ENCODE measurements at regions not wholly inside any gene's neighbourhood (a gene's known extent, or its start where the extent isn't known, plus 50 kb on each side); places are given as distances from the start of the nearest gene placed in this dataset.
"Not testable (repeated sequence)": the region's sequence is repeated elsewhere in the genome, so short reads cannot be mapped to it uniquely, and the experiment has no call there.

DNA sequence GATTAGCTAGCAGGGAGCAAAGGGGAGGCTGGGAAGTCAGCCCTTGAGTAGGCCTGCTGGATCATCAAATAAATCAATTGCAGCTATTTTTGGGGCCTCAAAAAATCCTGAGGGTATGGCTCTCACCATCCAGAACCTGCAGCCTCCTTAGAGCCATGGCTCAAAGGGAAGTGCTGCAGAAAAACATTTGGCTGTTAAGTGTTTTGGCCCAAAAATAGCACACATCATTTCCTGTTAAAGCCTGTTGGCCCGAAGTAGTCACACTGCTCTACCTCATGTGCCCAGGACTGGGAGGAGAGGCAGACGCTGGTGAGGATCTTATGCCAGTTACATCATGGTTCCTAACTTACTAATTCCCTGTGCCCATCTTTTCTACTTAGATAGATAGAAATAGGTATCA lies 176.8 kb upstream of the PLGLB1 start:
- not testable (repeated sequence) for DNase-seq (ENCODE audit: low read depth in 2 of 2)

DNA sequence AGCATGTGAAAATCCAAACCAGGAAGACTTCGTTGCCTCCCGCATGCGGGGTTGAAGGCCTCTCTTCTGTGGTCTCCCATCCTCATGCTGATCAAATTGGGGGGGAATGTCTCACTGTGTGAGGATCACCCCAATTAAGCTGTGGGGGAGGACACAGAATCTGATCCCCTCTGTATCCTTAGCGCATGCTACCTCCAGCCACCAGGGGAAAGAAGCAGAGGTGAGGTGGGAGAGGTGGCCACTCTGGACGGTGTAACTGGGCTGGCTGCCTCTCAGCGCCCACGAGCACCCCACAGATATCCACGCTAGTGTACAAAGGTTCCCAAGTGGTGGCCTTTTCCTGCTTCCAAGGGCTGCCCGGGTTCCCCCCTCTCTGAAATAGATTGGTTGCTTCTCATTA lies 177.6 kb upstream of the PLGLB1 start:
- not testable (repeated sequence) for DNase-seq (ENCODE audit: low read depth in 2 of 2)

DNA sequence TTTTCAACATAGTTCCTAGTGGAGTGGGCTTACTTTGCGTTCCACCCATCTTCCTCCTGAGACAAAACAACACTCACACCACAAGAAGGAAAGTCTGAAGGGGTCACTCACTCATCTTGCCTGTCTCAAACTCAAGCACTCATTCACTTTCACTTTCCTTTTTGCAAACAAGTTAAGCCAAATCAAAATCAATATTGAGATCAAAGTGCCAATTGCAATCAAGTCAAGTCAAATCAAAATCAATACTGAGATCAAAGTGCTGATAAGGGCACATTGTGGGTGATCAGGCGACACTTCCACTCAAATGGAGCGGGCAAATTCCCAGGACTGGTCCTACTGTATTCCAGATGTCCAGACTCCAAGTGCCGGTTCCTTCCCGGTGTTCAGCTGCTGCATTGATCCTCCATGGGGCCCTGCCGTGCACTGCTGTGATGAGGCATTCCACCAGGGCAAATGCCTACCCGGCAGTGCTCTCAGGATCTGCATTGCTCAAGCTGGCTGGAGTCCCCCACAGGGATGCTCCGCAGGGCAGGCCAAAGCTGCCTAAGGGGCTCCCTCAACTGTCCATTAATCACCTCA lies 183.0 kb upstream of the PLGLB1 start:
- not testable (repeated sequence) for DNase-seq (ENCODE audit: low read depth in 2 of 2)

DNA sequence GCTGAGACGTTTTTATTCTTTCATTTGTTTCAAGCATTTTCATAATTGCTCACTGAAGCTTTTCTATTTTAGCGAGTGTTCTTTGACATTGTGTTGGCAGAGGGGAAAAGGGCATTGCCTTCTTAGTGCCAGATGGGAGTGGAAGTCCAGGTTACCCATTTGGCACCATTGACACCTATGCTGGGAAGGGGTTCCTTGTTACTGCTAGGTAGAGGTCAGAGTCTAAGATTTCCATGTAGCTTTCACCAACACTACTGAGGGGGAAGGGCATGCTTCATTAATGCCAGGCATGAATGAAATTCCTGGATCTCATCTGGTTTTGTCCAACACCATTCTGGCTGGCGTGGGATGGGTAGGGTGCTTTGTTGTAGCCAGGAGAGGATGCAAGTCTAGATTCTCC lies 191.3 kb upstream of the PLGLB1 start:
- not testable (repeated sequence) for DNase-seq (ENCODE audit: low read depth in 2 of 2)

DNA sequence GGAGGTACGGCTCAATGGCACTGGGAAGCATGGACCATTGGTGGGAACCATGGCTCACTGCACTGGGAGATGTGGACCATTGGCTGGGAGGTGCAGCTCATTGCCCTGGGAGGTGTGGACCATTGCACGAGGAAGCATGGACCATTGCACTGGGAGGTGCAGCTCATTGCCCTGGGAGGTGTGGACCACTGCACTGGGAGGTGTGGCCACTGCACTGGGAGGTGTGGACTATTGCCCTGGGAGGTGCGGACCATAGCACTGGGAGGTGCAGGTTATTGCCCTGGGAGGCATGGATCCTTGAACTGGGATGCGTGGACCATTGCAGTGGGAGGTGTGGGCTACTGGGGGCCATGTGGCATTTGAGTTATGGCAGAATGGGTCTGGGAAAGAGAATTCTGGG lies 195.4 kb upstream of the PLGLB1 start:
- DNase-seq (ENCODE audit: low read depth in 2 of 2) = not testable (repeated sequence)

DNA sequence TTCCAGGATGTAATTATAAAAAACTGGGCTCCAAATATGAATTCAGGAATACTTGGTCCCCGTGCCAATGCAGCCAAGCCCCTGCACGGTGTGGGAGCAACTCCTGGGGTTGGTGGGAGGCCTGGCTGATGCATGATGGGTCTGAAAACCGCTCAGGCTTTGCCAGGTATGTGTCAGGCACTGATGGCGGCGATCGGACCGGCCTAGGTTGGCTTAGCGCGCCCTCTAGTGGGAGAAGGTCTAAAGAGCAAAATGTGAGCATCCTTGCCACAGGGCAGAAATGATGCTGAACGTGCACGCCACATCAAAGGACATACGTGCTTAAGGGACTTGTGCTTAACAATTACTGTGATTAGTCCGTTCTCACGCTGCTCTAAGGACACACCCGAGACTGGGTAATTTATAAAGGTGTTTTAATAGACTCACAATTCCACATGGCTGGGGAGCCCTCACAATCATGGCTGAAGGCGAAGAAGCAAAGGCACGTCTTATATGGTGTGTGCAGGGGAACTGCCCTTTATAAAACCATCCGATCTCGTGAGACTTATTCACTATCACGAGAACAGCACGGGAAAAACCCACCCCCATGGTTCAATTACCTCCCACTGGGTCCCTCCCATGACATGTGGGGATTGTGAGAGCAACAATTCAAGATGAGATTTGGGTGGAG lies 196.2 kb upstream of the PLGLB1 start:
- peak; percentile 45 to 64 for DNase-seq (ENCODE audit: low read depth in 2 of 2)

DNA sequence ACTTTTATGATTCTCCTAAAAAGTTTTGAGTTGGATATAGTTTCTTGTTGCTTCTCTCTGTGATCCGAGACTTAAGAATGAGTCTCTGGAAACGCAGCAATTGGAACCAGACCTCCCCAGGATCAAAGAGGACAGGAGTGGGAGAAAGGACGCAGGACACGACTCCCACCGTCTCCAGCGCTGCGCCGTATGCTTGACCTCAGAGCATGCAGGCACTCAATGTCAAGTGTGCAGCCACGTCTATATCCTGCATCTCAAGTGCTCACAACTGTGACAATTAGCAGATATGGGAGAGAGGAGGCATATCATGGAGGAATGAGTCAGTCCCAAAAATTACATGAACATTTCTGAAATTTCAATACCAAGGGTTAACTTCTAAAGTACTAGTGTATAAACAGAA lies 199.0 kb upstream of the PLGLB1 start:
- DNase-seq (ENCODE audit: low read depth in 2 of 2) = not testable (repeated sequence)

DNA sequence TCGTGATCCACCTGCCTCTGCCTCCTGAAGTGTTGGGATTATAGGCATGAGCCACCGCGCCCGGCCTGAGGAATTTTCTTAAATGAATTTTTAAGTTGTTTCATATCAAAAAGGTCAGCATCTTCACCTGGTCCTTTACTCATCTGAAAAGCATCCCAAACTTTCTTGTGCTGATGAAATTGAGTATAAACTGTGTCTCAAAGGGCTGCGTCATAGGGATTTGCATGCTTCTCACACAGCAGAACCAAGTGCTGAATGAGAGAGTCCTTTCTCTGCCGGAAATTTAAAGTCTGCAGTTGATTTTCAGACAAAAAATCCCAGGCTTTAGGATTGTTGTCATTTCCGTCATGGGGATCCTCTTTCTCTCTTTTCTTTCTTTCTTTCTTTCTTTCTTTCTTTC lies 200.5 kb upstream of the PLGLB1 start:
- not testable (repeated sequence) for DNase-seq (ENCODE audit: low read depth in 2 of 2)

DNA sequence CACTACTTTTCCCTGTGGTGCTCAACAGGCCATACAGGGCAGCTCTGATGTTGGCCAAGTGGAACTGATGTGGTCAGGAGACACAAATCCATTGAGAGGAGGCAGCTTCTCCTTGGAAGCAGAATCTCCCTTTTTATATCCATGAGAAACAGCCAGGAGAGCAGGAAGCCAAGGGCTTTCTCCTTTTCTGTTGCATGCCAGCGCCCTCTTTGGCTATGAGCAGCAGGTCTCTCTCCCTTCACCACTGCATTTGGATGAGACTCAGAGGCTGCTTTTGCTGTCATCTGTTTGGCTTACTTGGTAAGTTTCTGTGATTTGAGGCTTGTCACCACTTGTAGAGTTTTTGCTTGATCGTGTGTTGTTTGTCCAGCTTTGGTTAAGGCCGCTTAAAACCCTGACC lies 202.2 kb upstream of the PLGLB1 start:
- not testable (repeated sequence) for DNase-seq (ENCODE audit: low read depth in 2 of 2)

DNA sequence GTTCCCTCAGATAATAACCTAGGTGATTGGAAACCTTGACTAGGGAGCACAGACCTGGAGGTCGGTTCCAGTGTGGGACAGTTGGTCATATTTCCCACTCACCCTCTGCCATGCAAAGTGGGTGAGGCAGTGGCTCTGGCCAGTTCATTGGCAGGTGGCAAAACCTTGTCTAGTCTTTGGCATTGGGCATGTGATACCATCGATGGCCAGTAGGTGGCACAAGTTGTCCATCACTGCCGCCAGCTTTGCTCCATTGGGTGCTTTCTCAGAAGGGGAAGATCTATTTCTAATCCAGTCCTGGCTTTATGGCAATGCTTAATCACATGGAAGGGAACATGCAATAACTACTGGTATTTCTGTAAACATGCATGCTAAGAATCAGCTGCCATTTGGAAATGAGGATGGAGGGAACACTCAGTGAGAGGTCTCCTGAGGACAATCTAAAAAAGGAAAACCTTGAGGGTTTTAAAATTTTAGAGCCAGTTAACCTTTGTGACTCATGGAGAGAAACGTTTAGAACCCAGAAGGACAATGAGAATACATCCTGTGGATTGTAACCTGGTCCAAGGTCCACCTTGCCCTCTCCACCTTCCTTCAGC lies 207.5 kb upstream of the PLGLB1 start:
- not testable (repeated sequence) for DNase-seq (ENCODE audit: low read depth in 2 of 2)

DNA sequence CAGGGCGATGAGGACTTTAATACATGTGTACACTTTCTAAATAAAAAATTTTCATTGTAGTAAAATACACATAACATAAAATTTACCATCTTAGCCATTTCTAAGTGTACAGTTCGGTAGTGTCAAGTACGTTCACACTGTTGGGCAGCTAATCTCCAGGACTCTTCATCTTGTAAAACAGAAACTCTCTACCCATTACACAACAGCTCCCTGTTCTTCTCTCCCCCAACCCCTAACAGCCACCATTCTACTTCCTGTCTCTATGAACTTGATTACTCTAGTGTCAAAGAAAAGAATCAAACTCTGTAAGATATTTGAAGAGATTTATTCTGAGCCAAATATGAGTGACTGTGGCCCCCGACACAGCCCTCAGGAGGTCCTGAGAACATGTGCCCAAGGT lies 208.3 kb upstream of the PLGLB1 start:
- DNase-seq (ENCODE audit: low read depth in 2 of 2) = not testable (repeated sequence)

DNA sequence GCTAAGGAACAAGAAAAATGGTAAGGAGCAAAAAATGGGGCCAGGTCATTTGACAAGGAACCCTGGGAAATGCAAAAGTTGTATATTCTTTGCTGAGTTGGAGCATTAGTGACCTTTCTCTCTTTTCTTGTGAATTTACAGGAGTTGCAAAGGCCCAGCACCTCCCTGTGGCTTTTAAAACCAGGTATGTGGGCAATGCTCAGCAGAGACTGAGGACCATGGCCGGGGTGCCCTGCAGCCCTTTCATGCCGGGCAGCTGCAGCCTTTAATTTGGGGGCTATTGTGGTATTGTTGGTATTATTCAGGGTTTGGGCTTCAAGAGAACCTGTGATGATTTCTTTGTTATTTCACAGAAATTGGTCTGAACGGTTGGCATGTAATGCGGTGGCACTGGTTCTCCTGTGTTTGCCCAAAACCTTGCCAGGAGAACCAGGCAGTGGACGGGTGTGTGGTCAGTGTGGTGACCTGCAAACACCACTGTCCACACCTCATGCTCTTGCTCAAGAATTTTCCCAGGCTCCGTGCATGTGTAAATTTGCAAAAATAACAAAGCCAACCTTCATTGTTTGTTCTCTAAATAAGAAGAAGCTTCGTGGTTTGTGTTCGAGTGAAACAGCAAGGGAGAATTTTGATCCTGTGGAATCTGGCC lies 213.8 kb upstream of the PLGLB1 start:
- DNase-seq (ENCODE audit: low read depth in 2 of 2) = not testable (repeated sequence)

DNA sequence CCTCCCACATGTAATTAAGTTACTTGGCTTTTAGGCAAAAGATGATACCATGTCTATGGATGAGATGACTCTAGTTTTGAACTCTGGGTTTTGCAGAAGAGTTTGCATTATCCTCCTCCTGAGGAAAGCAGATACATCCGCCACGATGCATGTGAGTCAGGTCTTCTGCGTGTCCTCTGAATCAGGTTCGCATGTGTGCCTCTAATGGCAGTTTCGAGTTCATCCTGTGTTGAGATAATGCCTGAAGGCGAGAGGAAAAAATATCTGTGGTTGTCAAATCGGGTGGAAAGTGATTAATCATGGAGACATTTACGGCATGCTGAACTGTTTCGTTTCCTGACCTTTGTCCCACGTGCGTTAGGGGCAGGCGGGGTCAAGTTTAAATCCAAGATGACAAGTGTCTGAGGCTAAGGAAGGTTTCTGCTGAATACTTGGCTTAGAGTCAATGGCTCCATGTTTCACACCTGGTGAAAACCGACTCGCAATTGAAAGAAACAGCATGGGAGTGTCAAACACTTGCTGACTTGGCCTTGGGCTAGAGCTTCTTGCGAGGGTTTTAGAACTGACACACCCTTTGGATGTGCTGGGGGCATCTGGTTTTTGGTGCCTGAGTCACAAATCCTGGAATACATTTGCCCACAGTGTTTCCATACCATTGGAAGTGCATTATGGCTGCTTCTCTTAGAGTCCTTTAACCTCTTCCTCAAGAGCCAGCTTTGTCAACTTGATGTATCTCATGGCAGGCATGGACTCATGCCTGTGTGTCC lies 216.1 kb upstream of the PLGLB1 start:
- peak in 1 of 2 donors; percentile 20 for DNase-seq (ENCODE audit: low read depth in 2 of 2)

DNA sequence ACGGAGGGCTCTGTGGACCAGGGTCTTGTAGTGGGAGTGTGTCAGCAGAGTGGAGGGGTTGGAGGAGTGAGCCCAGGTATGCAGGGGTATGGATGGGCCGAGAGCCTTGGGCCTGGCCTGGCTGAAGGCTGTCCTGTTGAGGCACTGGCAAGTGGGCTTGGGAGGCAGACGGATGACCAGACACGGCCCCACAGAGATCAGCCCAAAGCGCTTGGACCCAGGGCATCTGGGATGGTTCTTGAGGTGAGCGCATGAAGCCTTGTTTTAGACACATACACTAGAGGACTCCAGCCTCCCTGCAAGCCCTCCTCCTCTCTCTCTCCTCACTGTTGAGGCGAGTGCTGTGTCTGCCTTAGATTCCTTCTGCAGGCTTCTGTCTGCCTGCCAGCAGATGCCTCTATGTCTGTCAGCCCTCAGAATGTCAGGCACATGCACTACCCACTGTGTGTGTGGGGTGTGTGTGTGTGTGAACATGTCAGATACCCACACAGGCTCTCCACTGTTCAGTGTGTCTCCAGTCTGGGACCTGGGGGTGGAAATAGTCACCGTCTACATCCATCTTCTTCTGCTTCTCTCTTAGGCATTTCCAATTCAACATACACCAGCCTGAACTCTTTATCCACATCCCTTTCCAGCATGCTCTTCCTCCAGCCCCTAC lies 218.0 kb upstream of the PLGLB1 start:
- DNase-seq (ENCODE audit: low read depth in 2 of 2) = not testable (repeated sequence)

DNA sequence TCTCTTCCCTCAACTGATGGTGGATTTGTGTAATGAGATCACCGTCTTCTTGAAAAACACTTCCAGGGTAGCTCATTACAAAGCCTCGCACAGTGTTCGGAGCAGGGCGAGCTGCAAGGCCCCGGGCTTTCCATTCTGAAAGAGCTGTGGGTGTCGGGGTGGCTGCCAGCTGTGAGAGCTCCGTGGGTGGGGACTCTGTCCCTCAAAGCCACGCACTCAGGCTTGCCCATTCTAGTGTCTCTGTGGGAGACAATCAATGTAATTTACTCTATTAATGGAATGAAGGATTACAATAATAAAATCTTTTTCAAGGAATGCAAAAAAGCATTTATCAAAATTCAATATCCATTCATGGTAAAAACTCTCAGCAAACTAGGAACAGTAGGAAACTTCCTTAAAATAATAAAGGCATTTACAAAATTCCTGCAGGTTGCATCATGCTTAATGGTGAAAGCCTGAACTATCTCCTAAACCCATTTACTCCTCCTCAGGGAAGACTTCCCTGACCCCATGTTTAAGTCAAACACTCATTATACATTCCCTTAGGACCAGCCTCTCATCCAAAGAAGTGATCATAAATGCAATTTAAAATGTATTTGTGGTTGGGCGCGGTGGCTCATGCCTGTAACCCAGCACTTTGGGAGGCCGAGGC lies 224.5 kb upstream of the PLGLB1 start:
- not testable (repeated sequence) for DNase-seq (ENCODE audit: low read depth in 2 of 2)

DNA sequence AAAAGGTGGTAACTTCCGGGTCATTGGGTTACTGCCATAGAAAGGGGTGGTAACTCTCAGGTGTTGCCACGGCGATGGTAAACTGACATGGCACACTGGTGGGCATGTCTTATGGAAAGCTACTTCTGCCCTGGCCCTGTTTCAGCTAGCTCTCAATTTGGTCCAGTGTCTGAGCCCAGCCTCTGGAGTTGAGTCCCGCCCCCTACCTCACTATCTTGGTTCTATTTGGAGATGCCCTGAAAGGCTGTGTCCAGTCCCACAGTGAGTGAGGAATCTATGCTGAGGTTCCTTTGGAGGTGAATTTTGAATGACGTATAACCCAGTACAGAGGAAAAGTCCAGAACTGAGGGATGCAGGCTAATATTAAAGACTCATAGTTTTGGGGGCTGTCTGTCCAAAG lies 230.4 kb upstream of the PLGLB1 start:
- not testable (repeated sequence) for DNase-seq (ENCODE audit: low read depth in 2 of 2)

DNA sequence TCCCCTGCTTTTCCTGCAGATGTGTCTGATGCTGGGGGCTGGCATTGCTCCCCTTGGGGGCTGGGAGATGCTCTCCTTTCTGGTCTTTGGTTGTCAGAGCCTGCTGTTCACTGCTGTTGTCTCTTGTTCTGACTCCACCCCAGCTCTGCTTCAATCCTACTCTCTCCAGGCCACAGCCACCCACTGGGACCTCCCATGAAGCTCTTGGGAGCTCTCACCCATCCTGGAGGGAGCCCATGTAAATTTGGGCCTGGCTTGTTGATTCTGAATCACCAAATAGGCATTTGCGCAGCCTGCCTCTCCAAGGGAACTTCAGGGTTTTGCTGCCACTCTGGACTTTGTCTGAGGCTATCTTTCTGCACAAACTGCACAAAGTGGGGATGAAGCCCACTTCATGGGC lies 232.9 kb upstream of the PLGLB1 start:
- not testable (repeated sequence) for DNase-seq (ENCODE audit: low read depth in 2 of 2)

DNA sequence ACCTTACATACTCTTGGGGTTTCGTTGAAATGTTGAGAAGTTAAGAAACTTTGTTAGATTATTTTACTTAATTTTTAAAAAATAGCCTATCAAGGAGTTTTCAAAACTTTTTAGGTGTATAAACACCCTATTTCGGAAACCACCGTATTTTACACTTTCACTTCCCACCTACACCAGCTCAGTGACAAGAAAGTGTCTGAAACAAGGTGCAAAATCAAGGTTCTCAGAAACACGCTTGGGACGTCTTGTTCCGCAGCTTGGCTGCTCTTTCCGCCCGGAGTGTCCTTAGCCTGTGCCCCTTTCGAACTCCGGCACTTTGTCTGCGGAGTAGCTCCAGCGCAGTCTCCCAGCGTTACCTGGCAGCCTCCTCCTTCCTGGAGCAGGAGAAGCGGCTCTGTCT lies 233.8 kb upstream of the PLGLB1 start:
- DNase-seq (ENCODE audit: low read depth in 2 of 2) = not testable (repeated sequence)

DNA sequence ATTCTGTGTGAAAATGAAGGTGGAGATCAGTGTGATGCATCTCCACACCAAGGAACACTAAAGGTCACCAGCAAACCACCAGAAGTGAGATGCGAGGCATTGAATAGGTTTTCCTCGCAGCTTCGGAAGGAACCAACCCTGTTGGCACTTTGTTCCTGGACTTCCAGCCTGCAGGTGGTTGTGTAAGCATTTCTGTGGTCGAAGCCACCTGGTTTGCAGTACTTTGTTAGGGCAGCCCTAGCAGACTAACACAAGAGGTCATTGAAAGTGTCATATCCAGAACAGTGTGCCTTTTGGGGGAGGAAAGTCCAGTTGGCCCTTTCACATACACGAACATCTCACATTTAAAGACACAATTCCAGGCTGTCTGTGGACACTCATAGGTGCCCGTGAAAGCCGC lies 237.2 kb upstream of the PLGLB1 start:
- DNase-seq (ENCODE audit: low read depth in 2 of 2) = not testable (repeated sequence)

DNA sequence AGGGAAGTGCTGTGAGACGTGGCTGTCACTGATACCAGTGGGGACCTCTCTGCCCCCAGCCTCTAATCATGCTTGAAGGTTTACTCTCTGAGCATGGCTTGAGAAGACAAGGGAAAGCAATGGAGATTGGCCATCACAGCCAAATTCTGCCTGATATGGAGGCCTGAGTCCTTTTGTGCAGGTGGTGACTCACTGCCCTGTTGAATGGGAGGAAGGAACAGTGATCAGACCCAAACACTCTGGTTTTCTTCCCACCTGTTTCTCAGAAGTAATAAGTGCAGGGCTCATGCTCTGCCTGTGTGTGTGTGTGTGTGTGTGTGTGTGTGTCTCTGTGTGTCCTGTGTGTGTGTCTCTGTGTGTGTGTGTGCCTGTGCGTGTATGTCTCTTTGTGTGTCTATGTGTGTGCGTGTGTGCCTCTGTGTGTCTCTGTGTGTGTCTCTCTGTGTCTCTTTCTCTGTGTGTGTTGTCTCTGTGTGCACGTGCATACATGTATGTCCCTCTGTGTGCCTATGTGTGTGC lies 240.6 kb upstream of the PLGLB1 start:
- not testable (repeated sequence) for DNase-seq (ENCODE audit: low read depth in 2 of 2)

All from stimulated activated CD4-positive, alpha-beta T cell treated with anti-CD3 and anti-CD28 coated beads, Interleukin-15, amount 100 ng/mL, for 48 hours (primary cell).